Fibroblast of lung (primary cell): ENCODE measurements at regions not wholly inside any gene's neighbourhood (a gene's known extent, or its start where the extent isn't known, plus 50 kb on each side); places are given as distances from the start of the nearest gene placed in this dataset.

Experiments used
- DNase-seq, 2 donors: peaks; one replicate each; pipeline versions ENCODE4 v3.0.0 to v3.0.0-alpha.2; 2010; ENCODE audit warnings: low read depth in 2 of 2
- H2AFZ ChIP-seq: 2 replicates; pipeline ENCODE4 v1.5.1; 2012; ENCODE audit warnings: low read length, control low read depth, inconsistent platforms
- H3K27ac ChIP-seq: 2 replicates; pipeline ENCODE4 v1.5.1; 2011; ENCODE audit warnings: low read length, control low read depth; ENCODE audit not compliant: insufficient read depth
- H3K27me3 ChIP-seq: 2 replicates; pipeline ENCODE4 v1.5.1; 2011; ENCODE audit warnings: mild to moderate bottlenecking, low read length; ENCODE audit not compliant: control insufficient read depth, insufficient read depth
- H3K36me3 ChIP-seq: 2 replicates; pipeline ENCODE4 v1.5.1; 2011; ENCODE audit warnings: low read length; ENCODE audit not compliant: control insufficient read depth, insufficient read depth
- H3K4me1 ChIP-seq: 2 replicates; pipeline ENCODE4 v1.5.1; 2011; ENCODE audit warnings: low read length; ENCODE audit not compliant: control insufficient read depth, insufficient read depth; ENCODE audit errors: extremely low read depth
- H3K4me2 ChIP-seq: 2 replicates; pipeline ENCODE4 v1.5.1; 2011; ENCODE audit warnings: low read length, control low read depth; ENCODE audit not compliant: insufficient read depth; ENCODE audit errors: extremely low read depth
- H3K4me3 ChIP-seq, 4 experiments: fragments of 200-600 bp in 1 of 4; sonication (generic) in 1 of 4; replicated peaks in 1 of 4; 2 replicates each; pipeline ENCODE4 v1.5.1; 2011 to 2016; ENCODE audit warnings: low read length in 4 of 4, low read depth in 3 of 4, mild to moderate bottlenecking in 3 of 4, control low read depth in 2 of 4, inconsistent platforms in 1 of 4, mixed read lengths in 1 of 4; ENCODE audit not compliant: insufficient read depth in 1 of 4; ENCODE audit errors: control extremely low read depth in 1 of 4
- H3K79me2 ChIP-seq: 2 replicates; pipeline ENCODE4 v1.5.1; 2012; ENCODE audit warnings: mild to moderate bottlenecking, low read length, inconsistent platforms; ENCODE audit not compliant: control insufficient read depth, insufficient read depth
- H3K9ac ChIP-seq: 2 replicates; pipeline ENCODE4 v1.5.1; 2011; ENCODE audit warnings: mild to moderate bottlenecking, low read length, control low read depth; ENCODE audit not compliant: insufficient read depth
- H3K9me3 ChIP-seq: 2 replicates; pipeline ENCODE4 v1.5.1; 2012; ENCODE audit warnings: low read depth, low read length; ENCODE audit not compliant: control insufficient read depth, insufficient read depth
- H4K20me1 ChIP-seq: 2 replicates; pipeline ENCODE4 v1.5.1; 2011; ENCODE audit warnings: low read length; ENCODE audit not compliant: control insufficient read depth, insufficient read depth; ENCODE audit errors: extremely low read depth
- EZH2 ChIP-seq: IDR thresholded peaks from 2 replicates; pipeline ENCODE4 v1.5.1; 2012; ENCODE audit warnings: low read length, control low read depth, mild to moderate bottlenecking; ENCODE audit errors: missing control alignments
- TF ChIP-seq, protein P1 (sequence below), 2 donors: IDR thresholded peaks in 1 of 2; conservative IDR thresholded peaks in 1 of 2; 1 replicate in 1 of 2; 2 replicates in 1 of 2; pipeline ENCODE4 v1.5.1; 2011 to 2012; ENCODE audit warnings: low read length in 2 of 2, control low read depth in 1 of 2, inconsistent platforms in 1 of 2, low read depth in 1 of 2, mild to moderate bottlenecking in 1 of 2

DNA sequence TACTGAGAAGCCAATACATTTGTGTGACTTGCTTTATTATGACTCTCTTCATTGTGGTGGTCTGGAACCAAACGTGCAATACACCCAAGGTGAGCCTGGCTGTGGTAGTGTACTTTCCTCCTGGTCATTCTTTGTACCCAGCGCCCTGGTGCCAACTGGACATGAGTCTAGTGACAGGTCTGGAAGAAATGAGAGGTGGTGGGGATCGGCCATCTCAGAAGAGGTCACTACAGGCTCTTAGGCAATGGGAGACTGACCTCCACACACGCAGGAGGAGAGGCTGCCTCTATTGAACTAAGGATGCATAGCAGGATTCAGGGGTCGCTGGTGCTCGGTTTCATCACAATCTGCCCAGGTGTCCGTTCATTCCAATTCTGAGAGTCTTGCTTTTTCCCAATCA is 56.4 kb upstream of the RTL6 start:
- Histone ChIP-seq H3K4me3 (no peak overlapping the region), H2AFZ (no peak overlapping the region), H3K27ac (no peak overlapping the region), H3K4me1 (peaks cover 6% of the 10 kb centered on the region), H3K79me2 (no peaks in the 10 kb centered on the region), H3K9me3 (no peaks in the 10 kb centered on the region), H3K9ac (no peak overlapping the region), H3K4me2 (no peak overlapping the region), H4K20me1 (no peaks in the 10 kb centered on the region), H3K36me3 (no peaks in the 10 kb centered on the region), H3K27me3 (no peaks in the 10 kb centered on the region)
- DNase-seq, result no peak
- no peak for TF ChIP-seq EZH2
- TF ChIP-seq, protein P1, sequence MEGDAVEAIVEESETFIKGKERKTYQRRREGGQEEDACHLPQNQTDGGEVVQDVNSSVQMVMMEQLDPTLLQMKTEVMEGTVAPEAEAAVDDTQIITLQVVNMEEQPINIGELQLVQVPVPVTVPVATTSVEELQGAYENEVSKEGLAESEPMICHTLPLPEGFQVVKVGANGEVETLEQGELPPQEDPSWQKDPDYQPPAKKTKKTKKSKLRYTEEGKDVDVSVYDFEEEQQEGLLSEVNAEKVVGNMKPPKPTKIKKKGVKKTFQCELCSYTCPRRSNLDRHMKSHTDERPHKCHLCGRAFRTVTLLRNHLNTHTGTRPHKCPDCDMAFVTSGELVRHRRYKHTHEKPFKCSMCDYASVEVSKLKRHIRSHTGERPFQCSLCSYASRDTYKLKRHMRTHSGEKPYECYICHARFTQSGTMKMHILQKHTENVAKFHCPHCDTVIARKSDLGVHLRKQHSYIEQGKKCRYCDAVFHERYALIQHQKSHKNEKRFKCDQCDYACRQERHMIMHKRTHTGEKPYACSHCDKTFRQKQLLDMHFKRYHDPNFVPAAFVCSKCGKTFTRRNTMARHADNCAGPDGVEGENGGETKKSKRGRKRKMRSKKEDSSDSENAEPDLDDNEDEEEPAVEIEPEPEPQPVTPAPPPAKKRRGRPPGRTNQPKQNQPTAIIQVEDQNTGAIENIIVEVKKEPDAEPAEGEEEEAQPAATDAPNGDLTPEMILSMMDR (conservative IDR thresholded peaks at IDR 0.05 in 1 of 2, IDR thresholded peaks at IDR 0.05 in 1 of 2; ENCODE audit: low read depth in 1 of 2, low read length in 2 of 2), result no peak

DNA sequence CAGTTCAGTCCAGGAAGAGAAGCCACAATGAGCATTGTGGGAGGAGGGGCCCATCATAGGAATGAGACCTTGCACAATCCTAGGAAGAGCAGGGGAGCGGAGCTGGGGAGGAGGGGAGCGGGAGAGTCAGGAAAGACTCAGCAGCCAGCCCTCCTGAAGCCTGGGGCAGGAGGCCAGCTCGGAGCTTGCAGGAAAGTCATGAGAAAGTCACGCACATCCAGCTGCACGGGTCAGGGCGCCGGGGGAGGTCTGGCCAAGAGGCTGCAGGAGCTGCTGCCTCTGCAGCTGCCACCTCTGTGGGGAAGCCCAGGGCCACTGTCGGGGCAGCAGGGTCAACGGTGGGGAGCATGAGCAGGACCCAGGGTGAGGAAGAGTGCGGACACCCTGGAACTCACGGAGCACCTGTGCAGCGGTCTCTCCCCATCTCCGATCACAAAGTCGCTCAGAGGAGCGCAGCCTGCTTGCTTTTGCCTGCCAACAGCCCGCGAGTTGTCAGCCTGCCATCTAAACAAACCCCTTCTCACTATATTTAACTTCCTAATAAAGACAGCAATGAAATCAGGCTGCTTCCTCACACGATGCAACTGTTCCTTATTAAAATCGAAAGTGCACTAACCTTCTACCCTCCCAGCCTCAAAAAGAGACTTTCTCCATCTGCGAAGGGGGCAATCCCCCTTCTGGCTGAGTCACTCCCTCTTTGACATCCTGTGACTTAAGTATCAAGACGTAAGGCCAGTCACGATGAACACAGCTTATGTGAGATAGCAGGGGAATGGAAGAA is 52.9 kb upstream of the RTL6 start:
- peak overlapping the region; percentile 66 for H3K4me2 ChIP-seq
- no peak for TF ChIP-seq EZH2
- TF ChIP-seq, protein P1 (conservative IDR thresholded peaks at IDR 0.05 in 1 of 2, IDR thresholded peaks at IDR 0.05 in 1 of 2; ENCODE audit: low read depth in 1 of 2, low read length in 2 of 2), result no peak
- peaks cover 6% of the 10 kb centered on the region for H3K4me1 ChIP-seq
- H2AFZ ChIP-seq, result peak overlapping the region; percentile 28
- H3K79me2 ChIP-seq, result no peaks in the 10 kb centered on the region
- peak; percentile 91 to 96 for DNase-seq
- no peaks in the 10 kb centered on the region for H3K36me3 ChIP-seq
- peak overlapping the region; percentile 89 for H3K27ac ChIP-seq
- H3K9me3 ChIP-seq, result no peaks in the 10 kb centered on the region
- peak overlapping the region; percentile 17 to 56 (median 44) for H3K4me3 ChIP-seq
- H3K27me3 ChIP-seq, result no peaks in the 10 kb centered on the region
- no peaks in the 10 kb centered on the region for H4K20me1 ChIP-seq
- peak overlapping the region; percentile 51 for H3K9ac ChIP-seq

DNA sequence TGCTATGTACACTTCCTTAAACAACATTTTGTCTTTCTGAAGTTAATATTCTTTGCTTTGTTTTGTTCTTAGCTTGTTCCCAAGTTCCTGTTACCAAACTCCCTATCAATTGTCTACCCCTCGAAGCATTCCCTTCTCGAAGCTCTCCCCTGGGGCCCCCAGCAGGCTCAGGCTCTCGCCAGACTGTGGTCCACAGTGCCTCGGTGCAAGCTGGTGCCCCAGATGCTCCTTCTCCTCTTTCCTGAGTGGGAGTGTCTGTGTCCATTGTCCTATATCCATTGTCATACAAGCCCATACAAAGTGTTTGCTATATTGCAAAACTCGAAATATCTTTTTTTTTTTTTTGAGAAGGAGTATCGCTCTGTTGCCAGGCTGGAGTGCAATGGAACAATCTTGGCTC is 51.7 kb upstream of the RTL6 start:
- Histone ChIP-seq H3K27me3 (no peaks in the 10 kb centered on the region), H3K27ac (no peak overlapping the region), H3K4me2 (no peak overlapping the region), H3K9me3 (no peaks in the 10 kb centered on the region), H2AFZ (no peak overlapping the region), H4K20me1 (no peaks in the 10 kb centered on the region), H3K9ac (no peak overlapping the region), H3K4me3 (no peak overlapping the region), H3K79me2 (no peaks in the 10 kb centered on the region), H3K4me1 (peaks cover 6% of the 10 kb centered on the region), H3K36me3 (no peaks in the 10 kb centered on the region)
- TF ChIP-seq, protein P1 (conservative IDR thresholded peaks at IDR 0.05 in 1 of 2, IDR thresholded peaks at IDR 0.05 in 1 of 2; ENCODE audit: low read depth in 1 of 2, low read length in 2 of 2), result no peak
- no peak for TF ChIP-seq EZH2
- no peak for DNase-seq
